ENCODE measurements at regions not wholly inside any gene's neighbourhood (a gene's known extent, or its start where the extent isn't known, plus 50 kb on each side); places are given as distances from the start of the nearest gene placed in this dataset.
A peak's percentile ranks its signal among the peaks of the same experiment; 100 is the strongest.

- H3K9ac ChIP-seq (ENCODE audit: insufficient read depth in 1 of 2, low read depth in 2 of 2, low read length in 2 of 2), result no peak overlapping the region
- peak in 2 of 4 experiments; percentile 14 to 16 for DNase-seq (ENCODE audit: extremely low read depth in 1 of 4, low spot score in 3 of 4)
- H3K36me3 ChIP-seq (ENCODE audit: control insufficient read depth, insufficient read depth, low read length), result no peaks in the 10 kb centered on the region
- ChIA-PET POLR2A (no interaction called here), CTCF (ENCODE audit: low intra/inter-chr PET ratio) (no interaction called here)
- no peak overlapping the region for H3K4me2 ChIP-seq (ENCODE audit: insufficient read depth, low read length)
- in situ Hi-C loops (cut with MboI), result no loop called here
- peak; percentile 42; the same call in 1 of the 3 replicates for ATAC-seq
- H3K4me3 ChIP-seq, result no peak overlapping the region
- no peaks in the 10 kb centered on the region for H3K9me1 ChIP-seq (ENCODE audit: control insufficient read depth, insufficient read depth, low read length)
- H3K9me3 ChIP-seq (replicated peaks; ENCODE audit: control insufficient read depth, insufficient read depth, low read depth, low read length), result no peaks in the 10 kb centered on the region
- no peaks in the 10 kb centered on the region for H3K4me1 ChIP-seq (replicated peaks in 1 of 2; ENCODE audit: control insufficient read depth in 2 of 2, insufficient read depth in 2 of 2, low read length in 2 of 2)
- no peak overlapping the region for H2AFZ ChIP-seq (ENCODE audit: low read depth, low read length)
- no peak for FAIRE-seq
- H3K79me2 ChIP-seq (ENCODE audit: control insufficient read depth, insufficient read depth, low read length), result no peaks in the 10 kb centered on the region
- TF ChIP-seq RAD51 (IDR thresholded peaks at IDR 0.05; ENCODE audit: borderline replicate concordance, low read depth), result peak; percentile 54; the same call in 1 of the 2 replicates
- no peak for TF ChIP-seq FOXA1 (IDR thresholded peaks at IDR 0.05; ENCODE audit: borderline replicate concordance)
- TF ChIP-seq ZFP30 (CRISPR knock-in tag; IDR thresholded peaks at IDR 0.05; ENCODE audit: borderline replicate concordance), result no peak
- TF ChIP-seq NFYB (IDR thresholded peaks at IDR 0.05; ENCODE audit: extremely low read depth, insufficient read length), result peak; percentile 29
- peak; percentile 58 for TF ChIP-seq USF2 (CRISPR knock-in tag; IDR thresholded peaks at IDR 0.05)
- no peaks in the 10 kb centered on the region for H4K20me1 ChIP-seq (replicated peaks; ENCODE audit: control insufficient read depth, insufficient read depth, low read length)
- no peak overlapping the region for H3K27ac ChIP-seq (ENCODE audit: extremely low read depth, low read depth, low read length)
- no peaks in the 10 kb centered on the region; a peak in 2 of 5 replicates for H3K27me3 ChIP-seq (ENCODE audit: control insufficient read depth in 2 of 2, insufficient read depth in 2 of 2, low read length in 2 of 2)
- WGBS (ENCODE audit: insufficient coverage, low coverage, missing lambda C conversion rate), result 0% methylated on average over 2 of the region's 2 CpGs
- intact Hi-C loops (cut with micrococcal nuclease), result no loop called here
- no TSS peak for BruUV-seq (replicated peaks)
Measured at GRCh38 chr11:57097149-57097548, 84.6 kb upstream of the LRRC55 start.

GRCh38 chr11:57098191-57098590 lies 83.6 kb upstream of the LRRC55 start:
- Histone ChIP-seq H3K9ac (ENCODE audit: insufficient read depth in 1 of 2, low read depth in 2 of 2, low read length in 2 of 2) (no peak overlapping the region), H3K4me1 (replicated peaks in 1 of 2; ENCODE audit: control insufficient read depth in 2 of 2, insufficient read depth in 2 of 2, low read length in 2 of 2) (no peaks in the 10 kb centered on the region), H3K9me1 (ENCODE audit: control insufficient read depth, insufficient read depth, low read length) (no peaks in the 10 kb centered on the region), H3K36me3 (ENCODE audit: control insufficient read depth, insufficient read depth, low read length) (no peaks in the 10 kb centered on the region), H2AFZ (ENCODE audit: low read depth, low read length) (no peak overlapping the region), H3K4me2 (ENCODE audit: insufficient read depth, low read length) (no peak overlapping the region), H3K4me3 (no peak overlapping the region), H3K9me3 (replicated peaks; ENCODE audit: control insufficient read depth, insufficient read depth, low read depth, low read length) (no peaks in the 10 kb centered on the region), H3K27me3 (ENCODE audit: control insufficient read depth in 2 of 2, insufficient read depth in 2 of 2, low read length in 2 of 2) (no peaks in the 10 kb centered on the region; a peak in 1 of 5 replicates), H4K20me1 (replicated peaks; ENCODE audit: control insufficient read depth, insufficient read depth, low read length) (no peaks in the 10 kb centered on the region), H3K79me2 (ENCODE audit: control insufficient read depth, insufficient read depth, low read length) (no peaks in the 10 kb centered on the region), H3K27ac (ENCODE audit: extremely low read depth, low read depth, low read length) (no peak overlapping the region)
- intact Hi-C loops (cut with micrococcal nuclease), result no loop called here
- BruUV-seq (replicated peaks), result no TSS peak
- ChIA-PET CTCF (ENCODE audit: low intra/inter-chr PET ratio) (no interaction called here), POLR2A (no interaction called here)
- 0% methylated on average over 2 of the region's 2 CpGs for WGBS (ENCODE audit: insufficient coverage, low coverage, missing lambda C conversion rate)
- in situ Hi-C loops (cut with MboI), result no loop called here
- DNase-seq (ENCODE audit: extremely low read depth in 1 of 4, low spot score in 3 of 4), result no peak
- TF ChIP-seq ZNF668 (CRISPR knock-in tag; IDR thresholded peaks at IDR 0.05) (no peak), FOXK1 (CRISPR knock-in tag; IDR thresholded peaks at IDR 0.05; ENCODE audit: borderline replicate concordance) (no peak), GABPA (tag; conservative IDR thresholded peaks at IDR 0.05; ENCODE audit: low read depth) (no peak), RFX1 (IDR thresholded peaks at IDR 0.05) (no peak), YY1 (IDR thresholded peaks at IDR 0.05; ENCODE audit: borderline replicate concordance in 1 of 3, control insufficient read depth in 1 of 3, extremely low read depth in 1 of 3, insufficient read depth in 3 of 3, insufficient read length in 1 of 3, insufficient replicate concordance in 2 of 3, low read depth in 1 of 3, low read length in 2 of 3) (no peak), HDAC3 (IDR thresholded peaks at IDR 0.05; ENCODE audit: borderline replicate concordance, partially characterized antibody) (no peak)
- ATAC-seq, result no peak
- FAIRE-seq, result no peak
